Kidney (tissue), 10 donors: ENCODE measurements at regions not wholly inside any gene's neighbourhood (a gene's known extent, or its start where the extent isn't known, plus 50 kb on each side); places are given as distances from the start of the nearest gene placed in this dataset.
"Not testable (repeated sequence)": the region's sequence is repeated elsewhere in the genome, so short reads cannot be mapped to it uniquely, and the experiment has no call there.

Experiments used
- DNase-seq, 5 donors: peaks; one replicate each; pipeline ENCODE4 v3.0.0-alpha.2; 2013 to 2020
- FAIRE-seq: peaks from 2 replicates; lab custom pipeline; 2012; peaks lifted over from hg19 to GRCh38; lab: Jason Lieb, UNC
- H3K27ac ChIP-seq, 2 donors: one replicate each; pipeline ENCODE4 v1.7.0; 2013; ENCODE audit warnings: low read depth in 2 of 2, low read length in 2 of 2, inconsistent platforms in 1 of 2
- H3K27me3 ChIP-seq: one replicate; pipeline ENCODE4 v1.7.1; 2013; ENCODE audit warnings: low read length, inconsistent platforms; ENCODE audit not compliant: control insufficient read depth, insufficient read depth
- H3K36me3 ChIP-seq, 3 donors: one replicate each; pipeline versions ENCODE4 v1.7.0 to v1.7.1; 2013; ENCODE audit warnings: low read length in 3 of 3, control low read depth in 1 of 3, inconsistent platforms in 1 of 3; ENCODE audit not compliant: insufficient read depth in 3 of 3, control insufficient read depth in 2 of 3
- H3K4me1 ChIP-seq, 3 donors: one replicate each; pipeline versions ENCODE4 v1.7.0 to v1.7.1; 2013; ENCODE audit warnings: low read length in 3 of 3, inconsistent platforms in 1 of 3, low read depth in 1 of 3; ENCODE audit not compliant: control insufficient read depth in 2 of 3, insufficient read depth in 2 of 3
- H3K4me3 ChIP-seq, 3 donors: one replicate each; pipeline versions ENCODE4 v1.7.0 to v1.8.1; 2013; ENCODE audit warnings: low read length in 3 of 3, control low read depth in 1 of 3, inconsistent platforms in 1 of 3
- H3K9ac ChIP-seq, 3 donors: one replicate each; pipeline versions ENCODE4 v1.7.0 to v1.7.1; 2013; ENCODE audit warnings: low read length in 3 of 3, control low read depth in 1 of 3, inconsistent platforms in 1 of 3
- H3K9me3 ChIP-seq, 3 donors: one replicate each; pipeline versions ENCODE4 v1.7.0 to v1.7.1; 2013; ENCODE audit warnings: low read length in 3 of 3, control low read depth in 1 of 3, inconsistent platforms in 1 of 3; ENCODE audit not compliant: control insufficient read depth in 2 of 3, insufficient read depth in 1 of 3
- intact Hi-C: fragments of 100-400 bp; cut with DNase I; formaldehyde crosslinking; loops from one replicate; pipeline ENCODE4 v1.11.1; 2022
- donor health status: control.
- donor health status: control.
- donor health status: DM: yes; HTN: yes; CAD: no.
- donor health status: Normal renal cell carcinoma (clear cell type).

GRCh38 chr16:33583702-33584101 is 124.3 kb downstream of the TP53TG3F start:
- FAIRE-seq, H3K9me3 ChIP-seq, H3K27ac ChIP-seq, H3K9ac ChIP-seq, H3K4me1 ChIP-seq, H3K27me3 ChIP-seq, intact Hi-C loops, DNase-seq, H3K4me3 ChIP-seq, H3K36me3 ChIP-seq: not testable (repeated sequence)

GRCh38 chr16:33588589-33588988 is 129.2 kb downstream of the TP53TG3F start:
- H3K4me1 ChIP-seq, H3K27me3 ChIP-seq, H3K4me3 ChIP-seq, H3K36me3 ChIP-seq, DNase-seq, intact Hi-C loops, H3K9me3 ChIP-seq, H3K9ac ChIP-seq, FAIRE-seq, H3K27ac ChIP-seq: not testable (repeated sequence)

- H3K27me3 ChIP-seq, FAIRE-seq, H3K27ac ChIP-seq, H3K9me3 ChIP-seq, H3K4me1 ChIP-seq, intact Hi-C loops, H3K36me3 ChIP-seq, H3K4me3 ChIP-seq, H3K9ac ChIP-seq: not testable (repeated sequence)
- peak in 1 of 5 donors; percentile 73 for DNase-seq
Measured at GRCh38 chr16:33593344-33593743, 133.9 kb downstream of the TP53TG3F start.

- H3K36me3 ChIP-seq, intact Hi-C loops, H3K9me3 ChIP-seq, H3K27ac ChIP-seq, FAIRE-seq, H3K27me3 ChIP-seq, DNase-seq, H3K9ac ChIP-seq, H3K4me3 ChIP-seq, H3K4me1 ChIP-seq: not testable (repeated sequence)
Measured at GRCh38 chr16:33595074-33595473, 135.7 kb downstream of the TP53TG3F start.

- FAIRE-seq, H3K9me3 ChIP-seq, H3K4me1 ChIP-seq, H3K36me3 ChIP-seq, H3K4me3 ChIP-seq, DNase-seq, H3K27me3 ChIP-seq, intact Hi-C loops, H3K27ac ChIP-seq, H3K9ac ChIP-seq: not testable (repeated sequence)
Measured at GRCh38 chr16:33601029-33601428, 141.6 kb downstream of the TP53TG3F start.

- intact Hi-C loops, H3K4me3 ChIP-seq, H3K27ac ChIP-seq, H3K4me1 ChIP-seq, DNase-seq, H3K9ac ChIP-seq, H3K9me3 ChIP-seq, H3K36me3 ChIP-seq, FAIRE-seq, H3K27me3 ChIP-seq: not testable (repeated sequence)
Measured at GRCh38 chr16:33623535-33624077, 164.2 kb downstream of the TP53TG3F start.

- H3K9ac ChIP-seq, H3K9me3 ChIP-seq, H3K27me3 ChIP-seq, FAIRE-seq, DNase-seq, H3K4me1 ChIP-seq, intact Hi-C loops, H3K4me3 ChIP-seq, H3K27ac ChIP-seq, H3K36me3 ChIP-seq: not testable (repeated sequence)
Measured at GRCh38 chr16:33628895-33629294, 169.5 kb downstream of the TP53TG3F start.

GRCh38 chr16:33631713-33632112 is 172.3 kb downstream of the TP53TG3F start:
- H3K27ac ChIP-seq, FAIRE-seq, H3K9ac ChIP-seq, H3K27me3 ChIP-seq, H3K9me3 ChIP-seq, H3K4me3 ChIP-seq, DNase-seq, H3K4me1 ChIP-seq, intact Hi-C loops, H3K36me3 ChIP-seq: not testable (repeated sequence)
